ENCODE measurements at regions not wholly inside any gene's neighbourhood (a gene's known extent, or its start where the extent isn't known, plus 50 kb on each side); places are given as distances from the start of the nearest gene placed in this dataset.

DNA sequence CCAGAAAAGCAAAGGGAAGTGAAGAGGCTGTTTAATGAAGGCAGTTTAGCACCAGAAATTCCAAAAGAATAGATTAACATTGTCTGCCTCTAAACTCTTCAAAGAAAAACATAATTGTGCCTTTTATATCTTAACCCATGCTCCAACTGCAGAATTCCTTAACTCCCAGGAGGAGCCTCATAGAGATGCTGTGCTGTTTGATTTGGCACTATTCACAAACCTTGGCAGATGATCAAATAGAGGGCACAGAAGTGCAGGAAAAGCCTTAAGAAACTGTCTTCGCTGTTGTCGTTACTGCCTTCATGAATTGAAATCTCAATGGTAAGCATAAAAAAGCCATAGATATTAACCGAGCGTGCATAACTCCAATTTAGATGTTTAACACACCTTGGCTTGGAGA lies 124.1 kb upstream of the MPPED2 start:
- 0% methylated on average over 2 of the region's 4 CpGs; no CpG with 5 or more reads in 1 of the 2 experiments for WGBS, 2 experiments (ENCODE audit: extremely low coverage in 2 of 2, insufficient read length in 1 of 2)
- no peak for ATAC-seq (ENCODE audit: low read depth)
- in situ Hi-C loops (cut with MboI; ENCODE audit: low sequenced_read_pairs) = no loop called here

More for the DNA sequence above, 124.1 kb upstream of the MPPED2 start:
- no peak overlapping the region for H2AK9ac ChIP-seq (replicated peaks; ENCODE audit: low read depth, low read length, poor library complexity)
- no peaks in the 10 kb centered on the region for H3K4me1 ChIP-seq (ENCODE audit: control insufficient read depth, insufficient read depth, low read length)
- no peak for DNase-seq
- BruUV-seq (replicated peaks) = no TSS peak
- H3K9me3 ChIP-seq (ENCODE audit: control insufficient read depth, insufficient read depth, low read length) = no peaks in the 10 kb centered on the region
- H3K4me3 ChIP-seq (ENCODE audit: insufficient read depth, low read depth, low read length) = no peak overlapping the region
- CTCF ChIA-PET = no interaction called here
- H2BK15ac ChIP-seq (ENCODE audit: low read depth, low read length) = no peak overlapping the region
- dilution Hi-C loops (cut with HindIII; ENCODE audit: low sequenced_read_pairs, unreplicated experiment) = no loop called here
- TF ChIP-seq FOS (IDR thresholded peaks at IDR 0.05; ENCODE audit: low read depth, low read length) (no peak), MAZ (IDR thresholded peaks at IDR 0.05; ENCODE audit: borderline replicate concordance, low read depth, low read length) (no peak), BHLHE40 (IDR thresholded peaks at IDR 0.05; ENCODE audit: low read depth, low read length) (no peak), RFX5 (IDR thresholded peaks at IDR 0.05; ENCODE audit: low read depth, low read length) (no peak)
- TF ChIP-seq, protein P1, sequence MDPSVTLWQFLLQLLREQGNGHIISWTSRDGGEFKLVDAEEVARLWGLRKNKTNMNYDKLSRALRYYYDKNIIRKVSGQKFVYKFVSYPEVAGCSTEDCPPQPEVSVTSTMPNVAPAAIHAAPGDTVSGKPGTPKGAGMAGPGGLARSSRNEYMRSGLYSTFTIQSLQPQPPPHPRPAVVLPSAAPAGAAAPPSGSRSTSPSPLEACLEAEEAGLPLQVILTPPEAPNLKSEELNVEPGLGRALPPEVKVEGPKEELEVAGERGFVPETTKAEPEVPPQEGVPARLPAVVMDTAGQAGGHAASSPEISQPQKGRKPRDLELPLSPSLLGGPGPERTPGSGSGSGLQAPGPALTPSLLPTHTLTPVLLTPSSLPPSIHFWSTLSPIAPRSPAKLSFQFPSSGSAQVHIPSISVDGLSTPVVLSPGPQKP (IDR thresholded peaks at IDR 0.05; ENCODE audit: borderline replicate concordance, low read depth, low read length) = no peak
- TF ChIP-seq, protein P2, sequence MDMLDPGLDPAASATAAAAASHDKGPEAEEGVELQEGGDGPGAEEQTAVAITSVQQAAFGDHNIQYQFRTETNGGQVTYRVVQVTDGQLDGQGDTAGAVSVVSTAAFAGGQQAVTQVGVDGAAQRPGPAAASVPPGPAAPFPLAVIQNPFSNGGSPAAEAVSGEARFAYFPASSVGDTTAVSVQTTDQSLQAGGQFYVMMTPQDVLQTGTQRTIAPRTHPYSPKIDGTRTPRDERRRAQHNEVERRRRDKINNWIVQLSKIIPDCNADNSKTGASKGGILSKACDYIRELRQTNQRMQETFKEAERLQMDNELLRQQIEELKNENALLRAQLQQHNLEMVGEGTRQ (IDR thresholded peaks at IDR 0.05; ENCODE audit: low read depth, low read length) = no peak
- H3K27me3 ChIP-seq (ENCODE audit: control insufficient read depth, insufficient read depth, low read length) = no peaks in the 10 kb centered on the region
- intact Hi-C loops (cut with micrococcal nuclease) = no loop called here
- no peak overlapping the region for H3K18ac ChIP-seq (ENCODE audit: low read depth, low read length)
- H4K91ac ChIP-seq (ENCODE audit: insufficient read depth, low read depth, low read length) = no peak overlapping the region
- no peak overlapping the region for H2AK5ac ChIP-seq (ENCODE audit: low read depth, low read length)
- H3K56ac ChIP-seq (ENCODE audit: extremely low read depth, insufficient read depth, low read length) = no peak overlapping the region
- H3K4me2 ChIP-seq (ENCODE audit: low read depth, low read length) = no peak overlapping the region
- no peak overlapping the region for H4K8ac ChIP-seq (ENCODE audit: low read depth in 2 of 2, low read length in 2 of 2)
- H3K36me3 ChIP-seq (ENCODE audit: control insufficient read depth, insufficient read depth, low read length) = no peaks in the 10 kb centered on the region
- POLR2A ChIA-PET (ENCODE audit: unreplicated experiment) = no interaction called here
- no peak overlapping the region for H2BK120ac ChIP-seq (ENCODE audit: low read depth, low read length)
- H4K5ac ChIP-seq (ENCODE audit: low read depth, low read length) = no peak overlapping the region
- no peak overlapping the region for H3K9ac ChIP-seq (ENCODE audit: low read depth, low read length)
- no peaks in the 10 kb centered on the region for H3K9me1 ChIP-seq (ENCODE audit: insufficient read depth, low read length)
- H3K79me1 ChIP-seq (ENCODE audit: low read depth in 1 of 2, low read length in 2 of 2) = no peaks in the 10 kb centered on the region
- H2BK20ac ChIP-seq (ENCODE audit: low read depth, low read length) = no peak overlapping the region
- no peak overlapping the region for H3K4ac ChIP-seq (ENCODE audit: low read depth, low read length)
- H3K14ac ChIP-seq (replicated peaks; ENCODE audit: low read depth, low read length) = no peak overlapping the region
- H3K23ac ChIP-seq (ENCODE audit: low read depth, low read length) = no peak overlapping the region
- H4K20me1 ChIP-seq (ENCODE audit: insufficient read depth, low read length) = no peaks in the 10 kb centered on the region
- H2AFZ ChIP-seq (replicated peaks; ENCODE audit: low read length, poor library complexity) = no peak overlapping the region
- H2BK5ac ChIP-seq (ENCODE audit: low read depth, low read length, poor library complexity, severe bottlenecking) = no peak overlapping the region
- H3K27ac ChIP-seq (ENCODE audit: insufficient read depth, low read length) = no peak overlapping the region
